ENCODE measurements at regions not wholly inside any gene's neighbourhood (a gene's known extent, or its start where the extent isn't known, plus 50 kb on each side); places are given as distances from the start of the nearest gene placed in this dataset.
"Not testable (repeated sequence)": the region's sequence is repeated elsewhere in the genome, so short reads cannot be mapped to it uniquely, and the experiment has no call there.

GRCh38 chr20:23145281-23145700 lies 59.2 kb upstream of the CD93 start:
- Mint-ChIP-seq H3K4me1 (peaks cover 34% of the 10 kb centered on the region), H3K9me3 (no peaks in the 10 kb centered on the region), H3K4me3 (no peak overlapping the region), H3K27me3 (peaks cover 8% of the 10 kb centered on the region), H3K27ac (no peak overlapping the region), H3K36me3 (no peaks in the 10 kb centered on the region)
- POLR2A ChIA-PET, result no interaction called here
- ATAC-seq (ENCODE audit: low read depth), result no peak
- DNase-seq, result no peak

DNA sequence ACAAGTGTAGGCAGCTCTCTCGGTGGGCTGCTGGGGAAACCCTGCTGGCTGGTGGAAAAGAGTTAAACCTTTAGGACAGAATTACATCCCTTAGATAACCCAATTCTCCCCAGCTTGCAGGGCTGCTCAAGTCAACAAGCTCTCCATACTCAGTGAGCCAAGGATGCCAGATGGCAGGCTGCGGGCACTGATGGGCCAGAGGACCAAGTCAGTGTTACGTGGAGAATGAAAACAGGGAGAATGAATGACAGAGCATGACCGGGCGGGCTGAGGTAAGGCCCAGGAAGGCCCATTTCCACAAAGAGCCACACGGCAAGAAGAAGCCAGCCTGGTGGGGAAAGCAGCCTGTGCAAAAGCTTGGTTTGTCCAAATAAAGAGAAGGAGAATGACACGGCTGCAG lies 58.7 kb upstream of the CD93 start:
- Mint-ChIP-seq H3K27me3 (peaks cover 8% of the 10 kb centered on the region), H3K4me3 (no peak overlapping the region), H3K27ac (no peak overlapping the region), H3K36me3 (no peaks in the 10 kb centered on the region), H3K4me1 (peaks cover 34% of the 10 kb centered on the region), H3K9me3 (no peaks in the 10 kb centered on the region)
- POLR2A ChIA-PET, result no interaction called here
- ATAC-seq (ENCODE audit: low read depth) (no peak), DNase-seq (no peak)

GRCh38 chr20:23143986-23144690 lies 58.0 kb upstream of the CD93 start:
- no peak overlapping the region for H3K27ac Mint-ChIP-seq
- no peaks in the 10 kb centered on the region for H3K9me3 Mint-ChIP-seq
- H3K4me1 Mint-ChIP-seq, result peaks cover 35% of the 10 kb centered on the region
- H3K36me3 Mint-ChIP-seq, result no peaks in the 10 kb centered on the region
- POLR2A ChIA-PET, result no interaction called here
- ATAC-seq (ENCODE audit: low read depth) (no peak), DNase-seq (no peak)
- H3K27me3 Mint-ChIP-seq, result peaks cover 10% of the 10 kb centered on the region
- H3K4me3 Mint-ChIP-seq, result no peak overlapping the region

DNA sequence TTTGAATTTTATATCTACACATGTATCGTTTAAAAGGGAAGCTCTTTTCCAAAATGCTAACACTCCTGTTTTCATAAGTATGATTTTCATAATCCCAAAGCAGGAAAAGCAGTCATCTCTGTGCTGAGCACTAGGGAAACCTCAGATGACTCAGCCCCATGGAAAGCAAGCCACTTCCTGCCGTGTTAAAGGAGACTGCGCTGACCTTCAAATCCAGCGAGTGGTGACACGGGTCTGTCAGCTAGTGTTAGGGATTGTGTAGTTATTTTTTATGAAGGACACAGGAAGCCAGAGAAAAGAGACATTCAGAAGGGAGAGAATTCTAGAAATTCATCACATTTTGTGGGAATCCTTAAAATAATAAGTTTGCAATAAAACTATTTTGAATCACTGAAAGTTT lies 57.0 kb upstream of the CD93 start:
- ATAC-seq (ENCODE audit: low read depth) (peak; percentile 59), DNase-seq (no peak)
- no peaks in the 10 kb centered on the region for H3K9me3 Mint-ChIP-seq
- H3K27ac Mint-ChIP-seq, result peak overlapping the region; percentile 22
- H3K4me1 Mint-ChIP-seq, result peaks cover 33% of the 10 kb centered on the region
- H3K27me3 Mint-ChIP-seq, result peaks cover 10% of the 10 kb centered on the region
- no peaks in the 10 kb centered on the region for H3K36me3 Mint-ChIP-seq
- H3K4me3 Mint-ChIP-seq, result peak overlapping the region; percentile 23
- POLR2A ChIA-PET, result interaction anchor here (2.0 kb wide), 1 partner anchor 207 kb away, joined by 8 read pairs; no protein-coding TSS in a partner anchor

GRCh38 chr20:23142162-23143050 lies 56.3 kb upstream of the CD93 start:
- peak overlapping the region; percentile 23 for H3K4me3 Mint-ChIP-seq
- peaks cover 10% of the 10 kb centered on the region for H3K27me3 Mint-ChIP-seq
- H3K27ac Mint-ChIP-seq, result peak overlapping the region; percentile 44
- H3K4me1 Mint-ChIP-seq, result peaks cover 29% of the 10 kb centered on the region
- H3K9me3 Mint-ChIP-seq, result no peaks in the 10 kb centered on the region
- no peak for DNase-seq
- POLR2A ChIA-PET, result interaction anchor here (2.0 kb wide), 1 partner anchor 207 kb away, joined by 8 read pairs; no protein-coding TSS in a partner anchor
- H3K36me3 Mint-ChIP-seq, result no peaks in the 10 kb centered on the region
- ATAC-seq (ENCODE audit: low read depth), result peak; percentile 84

DNA sequence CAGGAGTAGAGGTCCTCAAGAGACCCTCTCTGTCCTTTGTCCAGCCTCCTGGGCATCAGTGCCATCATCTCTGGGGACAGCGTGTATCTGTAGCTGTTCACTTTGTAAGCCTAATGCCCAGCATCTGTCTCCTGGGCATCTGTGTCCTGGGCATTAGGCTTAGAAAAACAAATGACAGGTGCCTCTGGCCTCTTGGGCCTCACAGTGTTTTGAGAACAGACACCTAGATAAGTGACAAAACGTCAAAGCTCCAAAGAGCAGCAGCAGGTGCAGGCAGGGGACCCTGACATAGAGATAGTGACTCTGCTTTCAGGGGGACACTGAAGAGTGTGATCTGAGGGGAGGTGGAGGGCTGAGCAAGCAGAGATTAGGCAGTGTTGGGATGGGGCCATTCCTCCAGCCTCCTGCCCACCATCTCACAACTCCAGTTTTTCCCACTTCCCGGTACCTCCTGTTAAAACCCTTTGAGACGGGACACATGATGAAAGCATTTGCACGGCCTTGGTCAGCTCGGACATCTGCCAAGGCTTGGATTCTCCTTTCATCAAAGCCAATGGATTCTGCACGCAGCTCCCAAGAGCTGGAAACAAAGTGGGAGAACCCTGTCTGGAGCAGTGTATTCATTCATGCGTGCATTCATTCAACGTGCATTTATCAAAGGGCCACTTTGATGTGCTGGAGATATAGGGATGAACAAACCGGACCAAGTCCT lies 55.5 kb upstream of the CD93 start:
- Mint-ChIP-seq H3K27ac (no peak overlapping the region), H3K4me1 (peaks cover 29% of the 10 kb centered on the region), H3K4me3 (no peak overlapping the region)

DNA sequence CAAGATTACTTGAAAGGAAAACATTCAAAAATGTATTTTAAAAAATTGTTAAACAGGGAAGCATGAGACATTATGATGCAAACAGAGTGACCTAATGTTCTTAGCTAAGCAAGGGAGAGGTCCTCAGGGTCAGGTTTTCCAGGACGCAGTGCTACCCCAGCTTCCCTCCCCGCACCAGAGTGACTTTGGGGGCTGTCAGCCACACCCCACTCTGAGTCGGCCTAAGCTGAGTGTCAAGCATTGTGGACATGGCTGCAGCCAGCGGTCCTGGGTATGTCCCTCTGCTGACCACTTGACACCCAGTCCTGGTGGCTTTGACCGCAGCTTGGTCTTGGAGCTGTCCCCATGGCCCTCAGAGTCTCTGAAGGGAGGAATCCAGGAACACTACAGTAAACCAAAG lies 54.9 kb upstream of the CD93 start:
- Mint-ChIP-seq H3K27me3 (peaks cover 6% of the 10 kb centered on the region), H3K4me3 (no peak overlapping the region), H3K36me3 (no peaks in the 10 kb centered on the region), H3K27ac (no peak overlapping the region), H3K4me1 (peaks cover 29% of the 10 kb centered on the region), H3K9me3 (no peaks in the 10 kb centered on the region)
- POLR2A ChIA-PET, result no interaction called here
- no peak for DNase-seq
- no peak for ATAC-seq (ENCODE audit: low read depth)

More for the DNA sequence above, 55.5 kb upstream of the CD93 start:
- POLR2A ChIA-PET, result interaction anchor here (2.0 kb wide), 1 partner anchor 208 kb away, joined by 8 read pairs; no protein-coding TSS in a partner anchor
- ATAC-seq (ENCODE audit: low read depth) (no peak), DNase-seq (no peak)
- Mint-ChIP-seq H3K27me3 (peaks cover 10% of the 10 kb centered on the region), H3K9me3 (no peaks in the 10 kb centered on the region), H3K36me3 (no peaks in the 10 kb centered on the region)

DNA sequence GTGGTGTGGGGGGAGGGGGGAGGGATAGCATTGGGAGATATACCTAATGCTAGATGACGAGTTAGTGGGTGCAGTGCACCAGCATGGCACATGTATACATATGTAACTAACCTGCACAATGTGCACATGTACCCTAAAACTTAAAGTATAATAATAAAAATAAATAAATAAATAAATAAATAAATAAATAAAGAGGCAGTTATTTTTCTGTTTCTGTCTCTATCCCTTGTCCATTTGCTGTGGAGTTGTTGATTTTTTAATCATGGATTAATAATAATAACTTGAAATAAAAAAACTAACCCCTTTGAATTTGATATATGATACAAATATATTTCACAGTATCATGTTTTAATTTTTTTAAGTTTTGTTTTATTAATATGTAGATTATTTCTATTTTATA lies 53.9 kb upstream of the CD93 start:
- DNase-seq; POLR2A ChIA-PET; H3K27me3 Mint-ChIP-seq; H3K9me3 Mint-ChIP-seq; H3K4me3 Mint-ChIP-seq; ATAC-seq (ENCODE audit: low read depth); H3K36me3 Mint-ChIP-seq; H3K27ac Mint-ChIP-seq: not testable (repeated sequence)
- peaks cover 29% of the 10 kb centered on the region for H3K4me1 Mint-ChIP-seq

GRCh38 chr20:23139524-23139923 lies 53.4 kb upstream of the CD93 start:
- peaks cover 5% of the 10 kb centered on the region for H3K27me3 Mint-ChIP-seq
- POLR2A ChIA-PET, result no interaction called here
- ATAC-seq (ENCODE audit: low read depth) (no peak), DNase-seq (no peak)
- H3K36me3 Mint-ChIP-seq, result no peaks in the 10 kb centered on the region
- H3K27ac Mint-ChIP-seq, result peak overlapping the region; percentile 42
- no peak overlapping the region for H3K4me3 Mint-ChIP-seq
- H3K4me1 Mint-ChIP-seq, result peaks cover 29% of the 10 kb centered on the region
- H3K9me3 Mint-ChIP-seq, result no peaks in the 10 kb centered on the region

DNA sequence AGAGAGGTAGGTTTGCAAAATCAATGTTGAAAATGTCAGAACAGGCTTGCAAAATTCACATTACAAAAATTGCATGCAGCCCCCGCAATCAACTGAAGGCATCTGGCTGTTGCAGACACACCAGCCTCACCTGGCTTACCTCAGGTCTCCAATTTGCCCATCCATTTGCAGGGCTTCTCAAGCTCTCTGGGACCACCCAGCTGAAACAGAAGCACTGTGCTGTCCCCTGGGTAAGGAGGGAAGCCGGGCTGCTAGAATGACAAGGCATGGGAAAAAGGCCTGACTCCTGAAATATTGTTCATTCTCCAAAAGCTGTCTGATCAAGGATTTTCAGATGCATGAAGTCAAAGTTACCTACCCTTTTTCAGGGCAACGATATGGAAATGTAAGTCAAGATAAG lies 52.6 kb upstream of the CD93 start:
- Mint-ChIP-seq H3K36me3 (no peaks in the 10 kb centered on the region), H3K4me1 (peaks cover 24% of the 10 kb centered on the region), H3K27ac (no peak overlapping the region), H3K4me3 (no peak overlapping the region), H3K9me3 (no peaks in the 10 kb centered on the region), H3K27me3 (peaks cover 4% of the 10 kb centered on the region)
- POLR2A ChIA-PET, result no interaction called here
- no peak for DNase-seq
- no peak for ATAC-seq (ENCODE audit: low read depth)

DNA sequence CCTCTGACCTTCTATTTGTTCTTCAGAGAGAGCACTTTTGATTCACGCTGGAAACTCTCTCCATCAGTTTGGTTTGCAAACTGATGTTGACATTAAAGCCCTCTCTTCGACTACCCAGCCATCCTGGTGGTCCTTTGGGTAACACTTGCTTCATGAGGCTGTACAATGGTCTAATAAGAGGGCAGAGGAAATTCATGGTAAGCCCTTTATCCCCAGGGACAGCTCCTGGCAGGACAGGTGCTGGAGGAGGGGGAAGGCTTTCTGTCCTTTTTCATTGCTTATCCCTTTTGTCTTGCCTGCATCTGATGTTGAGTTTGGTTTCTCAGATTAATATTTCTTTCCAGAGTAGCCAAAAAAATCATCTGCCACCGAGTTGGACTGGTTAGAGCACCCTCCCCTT lies 52.1 kb upstream of the CD93 start:
- POLR2A ChIA-PET, result no interaction called here
- Mint-ChIP-seq H3K27ac (no peak overlapping the region), H3K4me3 (no peak overlapping the region), H3K36me3 (no peaks in the 10 kb centered on the region), H3K9me3 (no peaks in the 10 kb centered on the region), H3K27me3 (peaks cover 4% of the 10 kb centered on the region), H3K4me1 (peaks cover 20% of the 10 kb centered on the region)
- ATAC-seq (ENCODE audit: low read depth) (no peak), DNase-seq (no peak)

DNA sequence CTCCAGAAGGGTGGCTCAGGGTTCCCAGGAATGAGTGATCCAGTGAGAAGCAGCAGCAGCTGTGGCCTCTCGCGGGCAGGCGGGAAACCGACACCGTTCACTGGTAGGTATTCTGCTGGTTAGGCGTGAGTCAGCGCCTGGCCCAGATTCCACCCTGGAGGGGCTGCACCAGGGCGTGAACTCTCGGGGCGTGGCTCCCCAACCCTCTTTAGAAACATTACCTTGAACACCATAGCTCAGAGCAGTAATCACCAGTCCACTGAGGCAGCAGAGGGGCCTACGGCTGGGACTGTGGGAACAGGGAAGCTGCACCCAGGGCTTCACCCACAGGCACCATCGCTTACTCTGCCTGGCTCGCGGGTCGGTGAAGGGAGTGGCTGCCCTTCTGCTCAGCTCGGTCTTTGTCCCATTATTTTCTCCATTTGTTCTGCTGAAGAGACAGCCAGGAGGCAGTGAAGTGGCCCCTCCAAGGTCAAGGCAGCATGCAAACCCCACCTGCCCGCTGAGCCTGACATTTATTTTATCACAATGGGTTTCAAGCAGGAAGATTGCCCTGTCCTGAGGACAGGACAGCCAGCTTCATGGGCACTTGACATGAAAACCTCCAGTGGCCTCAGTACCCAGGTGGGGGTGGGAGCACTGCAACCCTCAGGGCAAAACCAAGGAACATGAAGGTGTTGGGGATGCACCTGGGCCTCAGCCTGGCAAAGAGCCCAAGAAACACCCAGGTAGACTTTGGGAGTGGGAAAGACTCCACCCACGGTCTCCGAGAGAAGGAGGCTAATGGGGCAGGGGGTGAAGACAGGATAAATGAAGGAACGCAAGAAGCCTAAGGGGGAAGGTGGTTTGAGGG lies 51.0 kb upstream of the CD93 start:
- H3K9me3 Mint-ChIP-seq, result no peaks in the 10 kb centered on the region
- POLR2A ChIA-PET, result no interaction called here

More for the DNA sequence above, 51.0 kb upstream of the CD93 start:
- peaks cover 4% of the 10 kb centered on the region for H3K27me3 Mint-ChIP-seq
- H3K36me3 Mint-ChIP-seq, result no peaks in the 10 kb centered on the region
- H3K27ac Mint-ChIP-seq, result no peak overlapping the region
- no peak overlapping the region for H3K4me3 Mint-ChIP-seq
- H3K4me1 Mint-ChIP-seq, result peaks cover 11% of the 10 kb centered on the region
- ATAC-seq (ENCODE audit: low read depth), result no peak
- DNase-seq, result no peak
